ENCODE measurements at regions not wholly inside any gene's neighbourhood (a gene's known extent, or its start where the extent isn't known, plus 50 kb on each side); places are given as distances from the start of the nearest gene placed in this dataset.

GRCh38 chr18:38993342-38993741 lies 1427.7 kb upstream of the CELF4 start:
- TF ChIP-seq EZH2phosphoT487 (conservative IDR thresholded peaks at IDR 0.05; ENCODE audit: low read length): no peak
- TF ChIP-seq CTCF (IDR thresholded peaks at IDR 0.05; ENCODE audit: insufficient read depth, low read length, poor library complexity, severe bottlenecking): no peak
- Histone ChIP-seq H3K9ac (ENCODE audit: low read length) (no peak overlapping the region), H3K4me2 (ENCODE audit: low read depth, low read length, poor library complexity, severe bottlenecking) (no peak overlapping the region), H2AFZ (ENCODE audit: low read depth, low read length, severe bottlenecking) (no peak overlapping the region), H3K9me2 (replicated peaks; ENCODE audit: insufficient read depth, low read length) (no peaks in the 10 kb centered on the region), H4K20me1 (ENCODE audit: low read depth, low read length) (no peaks in the 10 kb centered on the region), H3K27ac (ENCODE audit: low read depth, low read length) (no peak overlapping the region), H3K9me3 (ENCODE audit: insufficient read depth, low read length) (no peaks in the 10 kb centered on the region), H3K79me2 (ENCODE audit: insufficient read depth, low read length) (no peaks in the 10 kb centered on the region), H3K27me3 (ENCODE audit: low read length) (no peaks in the 10 kb centered on the region), H3K36me3 (ENCODE audit: low read length) (no peaks in the 10 kb centered on the region), H3F3A (ENCODE audit: insufficient read depth) (no peaks in the 10 kb centered on the region), H3K4me3 (ENCODE audit: insufficient read depth, low read length, poor library complexity, severe bottlenecking) (no peak overlapping the region)

- Histone ChIP-seq H4K20me1 (ENCODE audit: low read depth, low read length) (no peaks in the 10 kb centered on the region), H3F3A (ENCODE audit: insufficient read depth) (no peaks in the 10 kb centered on the region), H2AFZ (ENCODE audit: low read depth, low read length, severe bottlenecking) (no peak overlapping the region), H3K36me3 (ENCODE audit: low read length) (no peaks in the 10 kb centered on the region), H3K9ac (ENCODE audit: low read length) (no peak overlapping the region), H3K27ac (ENCODE audit: low read depth, low read length) (no peak overlapping the region), H3K27me3 (ENCODE audit: low read length) (no peaks in the 10 kb centered on the region), H3K4me2 (ENCODE audit: low read depth, low read length, poor library complexity, severe bottlenecking) (no peak overlapping the region), H3K4me3 (ENCODE audit: insufficient read depth, low read length, poor library complexity, severe bottlenecking) (no peak overlapping the region), H3K9me2 (replicated peaks; ENCODE audit: insufficient read depth, low read length) (no peaks in the 10 kb centered on the region), H3K79me2 (ENCODE audit: insufficient read depth, low read length) (no peaks in the 10 kb centered on the region), H3K9me3 (ENCODE audit: insufficient read depth, low read length) (peaks cover 10% of the 10 kb centered on the region)
- TF ChIP-seq CTCF (IDR thresholded peaks at IDR 0.05; ENCODE audit: insufficient read depth, low read length, poor library complexity, severe bottlenecking) (no peak), EZH2phosphoT487 (conservative IDR thresholded peaks at IDR 0.05; ENCODE audit: low read length) (no peak)
Measured at GRCh38 chr18:38984968-38985367, 1419.4 kb upstream of the CELF4 start.

- peaks cover 10% of the 10 kb centered on the region for H3K9me3 ChIP-seq (ENCODE audit: insufficient read depth, low read length)
- no peaks in the 10 kb centered on the region for H3K79me2 ChIP-seq (ENCODE audit: insufficient read depth, low read length)
- H4K20me1 ChIP-seq (ENCODE audit: low read depth, low read length): no peaks in the 10 kb centered on the region
- no peaks in the 10 kb centered on the region for H3F3A ChIP-seq (ENCODE audit: insufficient read depth)
- no peaks in the 10 kb centered on the region for H3K9me2 ChIP-seq (replicated peaks; ENCODE audit: insufficient read depth, low read length)
- H3K36me3 ChIP-seq (ENCODE audit: low read length): no peaks in the 10 kb centered on the region
- no peak for TF ChIP-seq EZH2phosphoT487 (conservative IDR thresholded peaks at IDR 0.05; ENCODE audit: low read length)
- no peaks in the 10 kb centered on the region for H3K27me3 ChIP-seq (ENCODE audit: low read length)
- H3K9ac ChIP-seq (ENCODE audit: low read length): no peak overlapping the region
- H2AFZ ChIP-seq (ENCODE audit: low read depth, low read length, severe bottlenecking): no peak overlapping the region
- no peak overlapping the region for H3K4me2 ChIP-seq (ENCODE audit: low read depth, low read length, poor library complexity, severe bottlenecking)
- no peak overlapping the region for H3K4me3 ChIP-seq (ENCODE audit: insufficient read depth, low read length, poor library complexity, severe bottlenecking)
- no peak overlapping the region for H3K27ac ChIP-seq (ENCODE audit: low read depth, low read length)
Measured at GRCh38 chr18:38982072-38982471, 1416.5 kb upstream of the CELF4 start.

- Histone ChIP-seq H3K27ac (ENCODE audit: low read depth, low read length) (no peak overlapping the region), H2AFZ (ENCODE audit: low read depth, low read length, severe bottlenecking) (no peak overlapping the region), H3K9me3 (ENCODE audit: insufficient read depth, low read length) (peaks cover 10% of the 10 kb centered on the region), H3K9me2 (replicated peaks; ENCODE audit: insufficient read depth, low read length) (no peaks in the 10 kb centered on the region), H3K4me2 (ENCODE audit: low read depth, low read length, poor library complexity, severe bottlenecking) (no peak overlapping the region), H3K4me3 (ENCODE audit: insufficient read depth, low read length, poor library complexity, severe bottlenecking) (no peak overlapping the region), H3K9ac (ENCODE audit: low read length) (no peak overlapping the region), H4K20me1 (ENCODE audit: low read depth, low read length) (no peaks in the 10 kb centered on the region), H3K79me2 (ENCODE audit: insufficient read depth, low read length) (no peaks in the 10 kb centered on the region), H3K36me3 (ENCODE audit: low read length) (no peaks in the 10 kb centered on the region), H3K27me3 (ENCODE audit: low read length) (no peaks in the 10 kb centered on the region), H3F3A (ENCODE audit: insufficient read depth) (no peaks in the 10 kb centered on the region)
- no peak for TF ChIP-seq EZH2phosphoT487 (conservative IDR thresholded peaks at IDR 0.05; ENCODE audit: low read length)
- TF ChIP-seq CTCF (IDR thresholded peaks at IDR 0.05; ENCODE audit: insufficient read depth, low read length, poor library complexity, severe bottlenecking): no peak
Measured at GRCh38 chr18:38981389-38981788, 1415.8 kb upstream of the CELF4 start.

Data from SU-DHL-6 (cell line).